ENCODE measurements at regions not wholly inside any gene's neighbourhood (a gene's known extent, or its start where the extent isn't known, plus 50 kb on each side); places are given as distances from the start of the nearest gene placed in this dataset.

DNA sequence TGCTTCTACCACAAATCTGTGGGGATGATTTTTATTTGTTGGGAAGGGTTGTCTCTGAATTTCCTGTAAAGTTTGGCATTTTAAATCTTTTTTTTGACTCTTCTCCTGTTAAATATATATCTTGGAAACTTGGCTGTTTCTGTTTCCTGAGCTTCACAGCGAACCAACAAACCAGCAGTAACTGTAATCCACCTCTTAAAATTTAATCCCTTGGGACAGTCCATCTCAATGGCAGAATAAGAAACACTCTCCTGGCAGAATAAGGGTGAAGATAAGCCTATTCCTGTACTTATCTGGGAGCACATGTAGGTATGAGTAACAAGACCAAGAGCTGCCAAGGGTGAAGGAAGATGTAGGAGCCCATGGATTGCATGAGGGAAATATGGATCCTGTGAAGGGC is 73.1 kb upstream of the RPS23 start:
- no peaks in the 10 kb centered on the region for H3K27me3 ChIP-seq (replicated peaks; ENCODE audit: insufficient read depth, low read length)
- no peaks in the 10 kb centered on the region for H3K79me2 ChIP-seq (ENCODE audit: low read length)
- 0 out of 2 replicates have a peak overlapping the region, but pooled peaks have one; percentile 54 for H2AFZ ChIP-seq (ENCODE audit: low read length)
- no peak overlapping the region for H3K4me3 ChIP-seq (ENCODE audit: low read length)
- H3K9ac ChIP-seq (ENCODE audit: low read length), result no peak overlapping the region
- H3K9me2 ChIP-seq (replicated peaks; ENCODE audit: insufficient read depth, low read length), result no peaks in the 10 kb centered on the region
- no peak for TF ChIP-seq EZH2 (optimal IDR thresholded peaks at IDR 0.05; ENCODE audit: low read depth, low read length)
- TF ChIP-seq, protein P1, sequence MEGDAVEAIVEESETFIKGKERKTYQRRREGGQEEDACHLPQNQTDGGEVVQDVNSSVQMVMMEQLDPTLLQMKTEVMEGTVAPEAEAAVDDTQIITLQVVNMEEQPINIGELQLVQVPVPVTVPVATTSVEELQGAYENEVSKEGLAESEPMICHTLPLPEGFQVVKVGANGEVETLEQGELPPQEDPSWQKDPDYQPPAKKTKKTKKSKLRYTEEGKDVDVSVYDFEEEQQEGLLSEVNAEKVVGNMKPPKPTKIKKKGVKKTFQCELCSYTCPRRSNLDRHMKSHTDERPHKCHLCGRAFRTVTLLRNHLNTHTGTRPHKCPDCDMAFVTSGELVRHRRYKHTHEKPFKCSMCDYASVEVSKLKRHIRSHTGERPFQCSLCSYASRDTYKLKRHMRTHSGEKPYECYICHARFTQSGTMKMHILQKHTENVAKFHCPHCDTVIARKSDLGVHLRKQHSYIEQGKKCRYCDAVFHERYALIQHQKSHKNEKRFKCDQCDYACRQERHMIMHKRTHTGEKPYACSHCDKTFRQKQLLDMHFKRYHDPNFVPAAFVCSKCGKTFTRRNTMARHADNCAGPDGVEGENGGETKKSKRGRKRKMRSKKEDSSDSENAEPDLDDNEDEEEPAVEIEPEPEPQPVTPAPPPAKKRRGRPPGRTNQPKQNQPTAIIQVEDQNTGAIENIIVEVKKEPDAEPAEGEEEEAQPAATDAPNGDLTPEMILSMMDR (IDR thresholded peaks at IDR 0.05; ENCODE audit: low read length), result no peak
- TF ChIP-seq EZH2phosphoT487 (IDR thresholded peaks at IDR 0.05; ENCODE audit: low read length), result no peak
- H3K9me3 ChIP-seq (replicated peaks; ENCODE audit: insufficient read depth, low read length), result no peaks in the 10 kb centered on the region
- DNase-seq, result no peak
- H3K4me2 ChIP-seq (ENCODE audit: low read depth, low read length), result no peak overlapping the region
- H3K36me3 ChIP-seq (replicated peaks; ENCODE audit: insufficient read depth, low read length), result no peaks in the 10 kb centered on the region
- no peaks in the 10 kb centered on the region for H4K20me1 ChIP-seq (ENCODE audit: insufficient read depth, low read length)
- H3K4me1 ChIP-seq (ENCODE audit: low read length), result no peaks in the 10 kb centered on the region
- H3F3A ChIP-seq (ENCODE audit: insufficient read depth, low read length), result no peaks in the 10 kb centered on the region
- no peak overlapping the region for H3K27ac ChIP-seq (ENCODE audit: low read length)

DNA sequence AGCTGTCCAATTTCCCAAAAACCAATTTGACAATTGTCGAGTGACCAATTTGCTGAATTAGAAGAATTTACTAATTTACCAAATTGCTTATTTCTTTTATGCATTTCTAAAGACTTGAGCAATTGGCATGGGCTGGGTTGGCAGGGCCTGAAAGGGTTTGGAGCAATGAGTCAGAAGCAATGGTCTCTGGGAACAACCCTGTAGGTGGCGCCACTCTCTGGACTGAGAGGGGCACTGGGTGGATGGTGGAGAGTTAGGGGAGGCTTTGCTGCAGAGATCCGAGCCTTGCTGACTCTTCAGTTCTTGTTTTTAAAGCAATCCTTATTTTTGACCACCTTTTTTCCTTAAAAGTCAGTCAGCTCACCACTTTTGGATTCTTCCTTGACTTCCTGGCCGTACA is 71.5 kb upstream of the RPS23 start:
- H4K20me1 ChIP-seq (ENCODE audit: insufficient read depth, low read length), result no peaks in the 10 kb centered on the region
- H3K27ac ChIP-seq (ENCODE audit: low read length), result no peak overlapping the region
- no peak overlapping the region for H2AFZ ChIP-seq (ENCODE audit: low read length)
- H3K9me2 ChIP-seq (replicated peaks; ENCODE audit: insufficient read depth, low read length), result no peaks in the 10 kb centered on the region
- no peak overlapping the region for H3K9ac ChIP-seq (ENCODE audit: low read length)
- H3K4me3 ChIP-seq (ENCODE audit: low read length), result no peak overlapping the region
- peak; percentile 28 for DNase-seq
- no peaks in the 10 kb centered on the region for H3K4me1 ChIP-seq (ENCODE audit: low read length)
- H3K9me3 ChIP-seq (replicated peaks; ENCODE audit: insufficient read depth, low read length), result no peaks in the 10 kb centered on the region
- H3K36me3 ChIP-seq (replicated peaks; ENCODE audit: insufficient read depth, low read length), result no peaks in the 10 kb centered on the region
- no peaks in the 10 kb centered on the region for H3K79me2 ChIP-seq (ENCODE audit: low read length)
- H3K4me2 ChIP-seq (ENCODE audit: low read depth, low read length), result no peak overlapping the region
- H3K27me3 ChIP-seq (replicated peaks; ENCODE audit: insufficient read depth, low read length), result no peaks in the 10 kb centered on the region
- no peak for TF ChIP-seq EZH2phosphoT487 (IDR thresholded peaks at IDR 0.05; ENCODE audit: low read length)
- TF ChIP-seq, protein P1 (IDR thresholded peaks at IDR 0.05; ENCODE audit: low read length), result peak; percentile 42
- H3F3A ChIP-seq (ENCODE audit: insufficient read depth, low read length), result no peaks in the 10 kb centered on the region

GRCh38 chr5:82348784-82349425 is 70.8 kb upstream of the RPS23 start:
- TF ChIP-seq, protein P1 (IDR thresholded peaks at IDR 0.05; ENCODE audit: low read length), result no peak
- TF ChIP-seq EZH2phosphoT487 (IDR thresholded peaks at IDR 0.05; ENCODE audit: low read length) (no peak), EZH2 (optimal IDR thresholded peaks at IDR 0.05; ENCODE audit: low read depth, low read length) (no peak)
- no peak for DNase-seq
- H3K9ac ChIP-seq (ENCODE audit: low read length), result no peak overlapping the region
- no peaks in the 10 kb centered on the region for H3K79me2 ChIP-seq (ENCODE audit: low read length)
- no peak overlapping the region for H3K4me3 ChIP-seq (ENCODE audit: low read length)
- H3F3A ChIP-seq (ENCODE audit: insufficient read depth, low read length), result no peaks in the 10 kb centered on the region
- no peak overlapping the region for H3K4me2 ChIP-seq (ENCODE audit: low read depth, low read length)
- no peak overlapping the region for H3K27ac ChIP-seq (ENCODE audit: low read length)
- H3K9me2 ChIP-seq (replicated peaks; ENCODE audit: insufficient read depth, low read length), result no peaks in the 10 kb centered on the region
- H3K9me3 ChIP-seq (replicated peaks; ENCODE audit: insufficient read depth, low read length), result no peaks in the 10 kb centered on the region
- no peak overlapping the region for H2AFZ ChIP-seq (ENCODE audit: low read length)
- H3K4me1 ChIP-seq (ENCODE audit: low read length), result no peaks in the 10 kb centered on the region
- no peaks in the 10 kb centered on the region for H3K27me3 ChIP-seq (replicated peaks; ENCODE audit: insufficient read depth, low read length)
- no peaks in the 10 kb centered on the region for H3K36me3 ChIP-seq (replicated peaks; ENCODE audit: insufficient read depth, low read length)
- no peaks in the 10 kb centered on the region for H4K20me1 ChIP-seq (ENCODE audit: insufficient read depth, low read length)

Data from MM.1S (cell line).